SK-N-MC (cell line): ENCODE measurements at regions not wholly inside any gene's neighbourhood (a gene's known extent, or its start where the extent isn't known, plus 50 kb on each side); places are given as distances from the start of the nearest gene placed in this dataset.

ENCODE experiments used
- EZH2 ChIP-seq: fragments of 200-600 bp; sonication (generic); IDR thresholded peaks from one replicate; pipeline ENCODE4 v1.6.1; 2017; ENCODE audit warnings: antibody characterized with exemption
- FOXP2 ChIP-seq: optimal IDR thresholded peaks from 2 replicates; pipeline ENCODE3; 2011; ENCODE audit warnings: mild to moderate bottlenecking, moderate library complexity; ENCODE audit not compliant: insufficient read depth; ENCODE audit errors: extremely low read length, control extremely low read depth
- POLR2AphosphoS5 ChIP-seq: IDR thresholded peaks from 2 replicates; pipeline ENCODE4 v1.6.1; 2012; ENCODE audit warnings: mild to moderate bottlenecking, low read depth, low read length, borderline replicate concordance

DNA sequence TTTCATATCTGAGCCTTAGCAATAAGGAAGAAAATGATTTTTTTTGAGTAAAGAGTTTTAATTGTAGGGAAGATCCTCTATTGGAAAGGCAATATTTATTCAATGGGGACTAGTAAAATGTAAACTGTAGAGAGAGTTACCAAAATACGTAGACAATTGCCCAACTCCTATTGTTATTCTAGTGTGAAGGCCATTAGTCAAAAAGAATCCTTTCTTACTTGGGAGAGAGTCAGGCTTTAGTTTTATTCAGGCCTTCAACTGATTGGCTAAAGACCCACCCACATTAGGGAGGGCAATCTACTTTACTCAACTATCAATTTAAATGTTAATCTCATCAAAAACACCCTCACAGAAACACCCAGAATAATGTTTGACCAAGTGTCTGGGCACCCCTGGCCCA, 485.8 kb upstream of the ATXN7L3B start:
- TF ChIP-seq EZH2 (no peak), POLR2AphosphoS5 (no peak), FOXP2 (no peak)
